H1 (cell line): ENCODE measurements at regions not wholly inside any gene's neighbourhood (a gene's known extent, or its start where the extent isn't known, plus 50 kb on each side); places are given as distances from the start of the nearest gene placed in this dataset.

Experiments used
- CTCF ChIA-PET: fragments of 300-600 bp; sonication (Branson Sonifier 250); formaldehyde crosslinking; loops from one replicate; lab custom pipeline; 2021; ENCODE audit not compliant: partially characterized antibody; lab: Charles Lee
- POLR2A ChIA-PET: fragments of 300-600 bp; sonication (Branson Sonifier 250); formaldehyde crosslinking; loops from one replicate; lab custom pipeline; 2021; ENCODE audit warnings: inconsistent platforms; ENCODE audit not compliant: partially characterized antibody; lab: Charles Lee
- DNase-seq, 2 experiments: peaks; one replicate each; pipeline versions ENCODE4 v3.0.0 to v3.0.0-alpha.2; 2010 to 2022; ENCODE audit warnings: low spot score in 2 of 2, low read depth in 1 of 2, mixed read lengths in 1 of 2
- FAIRE-seq: peaks from 2 replicates; lab custom pipeline; 2011; peaks lifted over from hg19 to GRCh38; lab: Jason Lieb, UNC
- H2AFZ ChIP-seq: 2 replicates; pipeline ENCODE4 v1.8.1; 2012; ENCODE audit warnings: low read length, inconsistent platforms
- H2AK5ac ChIP-seq: 2 replicates; pipeline ENCODE4 v1.6.1; 2013; ENCODE audit warnings: low read depth, low read length
- H2BK120ac ChIP-seq: replicated peaks from 2 replicates; pipeline ENCODE3; 2013; ENCODE audit warnings: low read depth, low read length, inconsistent platforms
- H2BK12ac ChIP-seq: 2 replicates; pipeline ENCODE4 v1.6.1; 2013; ENCODE audit warnings: low read depth, low read length
- H2BK15ac ChIP-seq: 2 replicates; pipeline ENCODE4 v1.6.1; 2013; ENCODE audit warnings: low read length
- H2BK20ac ChIP-seq: 2 replicates; pipeline ENCODE4 v1.6.1; 2013; ENCODE audit warnings: low read length
- H2BK5ac ChIP-seq: 2 replicates; pipeline ENCODE4 v1.6.1; 2013; ENCODE audit warnings: low read depth, low read length
- H3K14ac ChIP-seq: 2 replicates; pipeline ENCODE4 v1.6.1; 2013; ENCODE audit warnings: inconsistent platforms; ENCODE audit not compliant: insufficient read length
- H3K18ac ChIP-seq: 2 replicates; pipeline ENCODE4 v1.6.1; 2013; ENCODE audit warnings: low read length; ENCODE audit errors: extremely low read depth
- H3K23ac ChIP-seq: 2 replicates; pipeline ENCODE4 v1.6.1; 2013; ENCODE audit warnings: inconsistent platforms; ENCODE audit not compliant: insufficient read length
- H3K23me2 ChIP-seq: 2 replicates; pipeline ENCODE4 v1.6.1; 2013; ENCODE audit warnings: low read depth, low read length
- H3K27ac ChIP-seq: 2 replicates; pipeline ENCODE4 v1.6.1; 2011; ENCODE audit warnings: low read depth, low read length, inconsistent platforms
- H3K27me3 ChIP-seq, 4 experiments: replicated peaks in 1 of 4; 1 replicate in 1 of 4; 2 replicates in 3 of 4; pipeline versions ENCODE4 v1.6.1 to v1.8.1; 2011 to 2013; ENCODE audit warnings: low read length in 3 of 4, mild to moderate bottlenecking in 3 of 4, inconsistent platforms in 2 of 4, mixed read lengths in 2 of 4, moderate library complexity in 1 of 4; ENCODE audit not compliant: control insufficient read depth in 3 of 4, insufficient read depth in 3 of 4; ENCODE audit errors: extremely low read depth in 1 of 4
- H3K36me3 ChIP-seq, 4 experiments: 2 replicates each; pipeline versions ENCODE4 v1.6.1 to v1.8.1; 2011 to 2013; ENCODE audit warnings: mild to moderate bottlenecking in 4 of 4, low read length in 3 of 4, moderate library complexity in 2 of 4, control low read depth in 1 of 4, inconsistent platforms in 1 of 4; ENCODE audit not compliant: insufficient read depth in 4 of 4, control insufficient read depth in 2 of 4
- H3K4ac ChIP-seq: replicated peaks from 2 replicates; pipeline ENCODE3; 2013; ENCODE audit warnings: low read length, low read depth, mixed read lengths, inconsistent platforms; ENCODE audit not compliant: insufficient read length
- H3K4me1 ChIP-seq, 4 experiments: replicated peaks in 1 of 4; 1 replicate in 1 of 4; 2 replicates in 3 of 4; pipeline versions ENCODE4 v1.6.1 to v1.8.1; 2011 to 2013; ENCODE audit warnings: low read length in 3 of 4, inconsistent platforms in 2 of 4, mixed read lengths in 1 of 4; ENCODE audit not compliant: insufficient read depth in 4 of 4, control insufficient read depth in 3 of 4
- H3K4me2 ChIP-seq, 2 experiments: 2 replicates each; pipeline versions ENCODE4 v1.6.1 to v1.8.1; 2011 to 2013; ENCODE audit warnings: low read depth in 2 of 2, low read length in 2 of 2, control low read depth in 1 of 2, inconsistent platforms in 1 of 2, mild to moderate bottlenecking in 1 of 2; ENCODE audit not compliant: insufficient read depth in 1 of 2
- H3K4me3 ChIP-seq, 4 experiments: fragments of 200-600, 300-600 bp in 1 of 4; sonication (generic), shearing (Covaris generic), sonication (Bioruptor Twin) in 1 of 4; 2 replicates each; pipeline versions ENCODE4 v1.5.1 to v1.8.1; 2011 to 2016; ENCODE audit warnings: low read length in 4 of 4, low read depth in 3 of 4, control low read depth in 2 of 4, inconsistent platforms in 2 of 4, mild to moderate bottlenecking in 2 of 4, mixed read lengths in 1 of 4, moderate library complexity in 1 of 4; ENCODE audit not compliant: insufficient read depth in 2 of 4; ENCODE audit errors: extremely low read depth in 1 of 4
- H3K56ac ChIP-seq: replicated peaks from 2 replicates; pipeline ENCODE3; 2013; ENCODE audit warnings: low read depth, mild to moderate bottlenecking, mixed read lengths, low read length, inconsistent platforms; ENCODE audit not compliant: insufficient read length
- H3K79me1 ChIP-seq: 2 replicates; pipeline ENCODE4 v1.6.1; 2013; ENCODE audit warnings: low read depth, low read length, control low read depth
- H3K79me2 ChIP-seq, 2 experiments: 2 replicates each; pipeline versions ENCODE4 v1.6.1 to v1.8.1; 2012 to 2013; ENCODE audit warnings: low read length in 2 of 2, mild to moderate bottlenecking in 2 of 2, inconsistent platforms in 1 of 2; ENCODE audit not compliant: insufficient read depth in 2 of 2, control insufficient read depth in 1 of 2
- H3K9ac ChIP-seq, 4 experiments: replicated peaks in 1 of 4; 1 replicate in 1 of 4; 2 replicates in 3 of 4; pipeline versions ENCODE4 v1.6.1 to v1.8.1; 2011 to 2013; ENCODE audit warnings: low read depth in 3 of 4, low read length in 3 of 4, control low read depth in 2 of 4, mild to moderate bottlenecking in 2 of 4, moderate library complexity in 2 of 4, inconsistent platforms in 1 of 4; ENCODE audit errors: extremely low read depth in 1 of 4
- H3K9me3 ChIP-seq, 2 experiments: 2 replicates each; pipeline versions ENCODE4 v1.6.1 to v1.8.1; 2012 to 2013; ENCODE audit warnings: mild to moderate bottlenecking in 2 of 2, moderate library complexity in 2 of 2, control low read depth in 1 of 2, inconsistent platforms in 1 of 2, low read depth in 1 of 2, low read length in 1 of 2, mixed read lengths in 1 of 2; ENCODE audit not compliant: insufficient read depth in 2 of 2
- H4K20me1 ChIP-seq, 2 experiments: replicated peaks in 1 of 2; 2 replicates each; pipeline versions ENCODE3 to v1.8.1; 2011 to 2013; ENCODE audit warnings: inconsistent platforms in 2 of 2, low read length in 2 of 2, mild to moderate bottlenecking in 1 of 2; ENCODE audit not compliant: insufficient read depth in 2 of 2, control insufficient read depth in 1 of 2
- H4K5ac ChIP-seq: 2 replicates; pipeline ENCODE4 v1.6.1; 2013; ENCODE audit warnings: low read length, low read depth, mixed read lengths, inconsistent platforms; ENCODE audit not compliant: insufficient read length
- H4K8ac ChIP-seq: 2 replicates; pipeline ENCODE4 v1.8.0; 2013; ENCODE audit warnings: mild to moderate bottlenecking, moderate library complexity, low read length, inconsistent platforms; ENCODE audit not compliant: insufficient read depth; ENCODE audit errors: extremely low read depth
- H4K91ac ChIP-seq: replicated peaks from 2 replicates; pipeline ENCODE3; 2013; ENCODE audit warnings: low read length, mixed read lengths, inconsistent platforms; ENCODE audit not compliant: insufficient read length
- BACH1 ChIP-seq: IDR thresholded peaks from 2 replicates; pipeline ENCODE4 v1.6.1; 2012; ENCODE audit warnings: low read length, improper control_type of control experiment
- BCL11A ChIP-seq, 2 experiments: IDR thresholded peaks; one replicate each; pipeline ENCODE4 v1.6.1; 2011; ENCODE audit warnings: low read depth in 2 of 2, low read length in 2 of 2, mild to moderate bottlenecking in 2 of 2
- BRCA1 ChIP-seq: IDR thresholded peaks from 2 replicates; pipeline ENCODE4 v1.6.1; 2012; ENCODE audit warnings: low read depth, low read length, improper control_type of control experiment
- CBX5 ChIP-seq: fragments of 300-800, 300-1000 bp; sonication (generic); IDR thresholded peaks from 2 replicates; pipeline ENCODE4 v1.7.1; 2016; ENCODE audit warnings: antibody characterized with exemption, low read length, low read depth
- CHD2 ChIP-seq: IDR thresholded peaks from 2 replicates; pipeline ENCODE4 v1.6.1; 2012; ENCODE audit warnings: low read length, improper control_type of control experiment
- E2F6 ChIP-seq: IDR thresholded peaks from 2 replicates; pipeline ENCODE4 v1.6.1; 2012; ENCODE audit warnings: inconsistent platforms
- EGR1 ChIP-seq: IDR thresholded peaks from 2 replicates; pipeline ENCODE4 v1.6.1; 2011; ENCODE audit warnings: low read depth, low read length, borderline replicate concordance
- FOSL1 ChIP-seq: IDR thresholded peaks from 2 replicates; pipeline ENCODE4 v1.6.1; 2011; ENCODE audit warnings: mild to moderate bottlenecking, low read depth, low read length, moderate library complexity; ENCODE audit not compliant: insufficient read depth
- JUN ChIP-seq: IDR thresholded peaks from 2 replicates; pipeline ENCODE4 v1.6.1; 2011; ENCODE audit warnings: low read depth, mild to moderate bottlenecking, improper control_type of control experiment, low read length
- MAX ChIP-seq: IDR thresholded peaks from 2 replicates; pipeline ENCODE4 v1.6.1; 2012; ENCODE audit warnings: inconsistent platforms
- RNF2 ChIP-seq: fragments of 200-900, 300-1000 bp; sonication (generic); IDR thresholded peaks from 2 replicates; pipeline ENCODE4 v1.7.1; 2016; ENCODE audit warnings: borderline replicate concordance, low read depth, mild to moderate bottlenecking, antibody characterized with exemption, low read length; ENCODE audit not compliant: poor library complexity, severe bottlenecking; ENCODE audit errors: missing control alignments
- SIRT6 ChIP-seq: IDR thresholded peaks from one replicate; pipeline ENCODE4 v1.7.1; 2012; ENCODE audit warnings: low read length, inconsistent platforms
- SUZ12 ChIP-seq: fragments of 200-600 bp; sonication (generic); IDR thresholded peaks from 2 replicates; pipeline ENCODE4 v1.6.1; 2012; ENCODE audit warnings: mild to moderate bottlenecking, inconsistent platforms, low read length, moderate library complexity, mixed read lengths
- TBP ChIP-seq: IDR thresholded peaks from 2 replicates; pipeline ENCODE4 v1.6.1; 2011; ENCODE audit warnings: low read depth, low read length, improper control_type of control experiment
- TCF12 ChIP-seq: IDR thresholded peaks from 2 replicates; pipeline ENCODE4 v1.6.1; 2011; ENCODE audit warnings: low read depth, mild to moderate bottlenecking, low read length
- WGBS, 2 experiments: shearing (Covaris generic) in 1 of 2; methylation state at CpG; one replicate each; pipeline versions ENCODE4 v1.1.6 to v1.1.7; 2013 to 2015; ENCODE audit warnings: low lambda C conversion rate in 2 of 2, mixed read lengths in 2 of 2, inconsistent platforms in 1 of 2, low coverage in 1 of 2, missing lambda C conversion rate in 1 of 2; ENCODE audit not compliant: insufficient replicate concordance in 2 of 2, insufficient coverage in 1 of 2, insufficient read length in 1 of 2; ENCODE audit errors: extremely low coverage in 1 of 2, missing lambda C conversion rate in 1 of 2; 5-methylcytosine and 5-hydroxymethylcytosine counted together

DNA sequence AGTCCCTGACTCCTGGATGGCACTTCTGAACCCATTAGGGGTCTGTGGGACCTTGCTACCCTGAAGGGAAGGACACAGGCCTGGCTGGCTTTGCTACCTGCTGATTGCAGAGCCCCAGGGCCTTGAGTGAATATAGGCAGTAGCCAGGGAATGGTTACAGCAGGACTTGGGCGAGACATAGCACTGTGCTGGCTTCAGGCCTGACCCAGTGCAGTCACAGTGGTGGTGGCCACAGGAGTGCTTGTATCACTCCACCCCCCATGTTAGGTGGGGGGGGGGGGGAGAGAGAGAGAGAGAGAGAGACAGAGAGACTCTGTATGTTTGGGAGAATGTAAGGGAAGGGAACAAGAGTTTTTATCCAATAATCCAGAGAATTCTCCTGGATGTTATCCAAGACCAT, 439.3 kb upstream of the ZNF608 start:
- Histone ChIP-seq H3K23ac (no peak overlapping the region), H2BK20ac (no peak overlapping the region), H3K56ac (no peak overlapping the region), H2AFZ (no peak overlapping the region), H3K4me1 (peaks cover 0 to 7% (median 4%) of the 10 kb centered on the region in 4 experiments; a peak in 4 of 7 replicates), H3K9me3 (no peaks in the 10 kb centered on the region), H3K36me3 (no peaks in the 10 kb centered on the region), H4K20me1 (no peaks in the 10 kb centered on the region), H4K91ac (no peak overlapping the region), H3K27me3 (no peaks in the 10 kb centered on the region), H4K8ac (no peak overlapping the region), H2BK120ac (no peak overlapping the region), H3K18ac (no peak overlapping the region), H2AK5ac (no peak overlapping the region), H3K27ac (no peak overlapping the region), H2BK5ac (no peak overlapping the region), H4K5ac (no peak overlapping the region), H3K4me3 (no peak overlapping the region), H3K4ac (no peak overlapping the region), H3K4me2 (no peak overlapping the region), H3K23me2 (no peaks in the 10 kb centered on the region), H3K14ac (no peak overlapping the region), H3K79me1 (no peaks in the 10 kb centered on the region), H3K9ac (no peak overlapping the region), H2BK15ac (no peak overlapping the region), H3K79me2 (no peaks in the 10 kb centered on the region), H2BK12ac (no peak overlapping the region)
- WGBS, 2 experiments = 91% methylated on average over 1 of the region's 1 CpG; no CpG with 5 or more reads in 1 of the 2 experiments
- DNase-seq = no peak
- ChIA-PET POLR2A (no interaction called here), CTCF (interaction anchor here (0.6 kb wide), 3 partner anchors 639 to 1515 kb away, joined by 3 to 5 read pairs (median 3); no protein-coding TSS in a partner anchor)
- FAIRE-seq = no peak
- TF ChIP-seq E2F6 = no peak
- TF ChIP-seq RNF2 = no peak
- TF ChIP-seq MAX = no peak
- no peak for TF ChIP-seq CBX5
- TF ChIP-seq TBP = no peak
- TF ChIP-seq FOSL1 = no peak
- TF ChIP-seq JUN = no peak
- no peak for TF ChIP-seq BRCA1
- no peak for TF ChIP-seq CHD2
- TF ChIP-seq BCL11A (IDR thresholded peaks at IDR 0.05; ENCODE audit: low read depth in 2 of 2, low read length in 2 of 2) = no peak
- TF ChIP-seq BACH1 = no peak
- TF ChIP-seq SIRT6 = no peak
- TF ChIP-seq EGR1 = no peak
- TF ChIP-seq SUZ12 = no peak
- no peak for TF ChIP-seq TCF12
